WTC11 (cell line): ENCODE measurements at regions not wholly inside any gene's neighbourhood (a gene's known extent, or its start where the extent isn't known, plus 50 kb on each side); places are given as distances from the start of the nearest gene placed in this dataset.
"Not testable (repeated sequence)": the region's sequence is repeated elsewhere in the genome, so short reads cannot be mapped to it uniquely, and the experiment has no call there.

Experiments used
- ATAC-seq: fragments of 200-7000 bp; cut with Tn5 transposase; 2 replicates; pipeline ENCODE4 v1.10.0; 2021; ENCODE audit warnings: mild to moderate bottlenecking, moderate library complexity
- CTCF ChIA-PET: fragments of 300-600 bp; sonication (Branson Sonifier 250); formaldehyde crosslinking; loops from one replicate; lab custom pipeline; 2021; ENCODE audit warnings: antibody characterized with exemption; lab: Charles Lee
- POLR2A ChIA-PET: fragments of 350-600 bp; sonication (Branson Sonifier 250); formaldehyde crosslinking; loops from one replicate; lab custom pipeline; 2021; ENCODE audit warnings: antibody characterized with exemption; lab: Charles Lee
- DNase-seq: peaks from one replicate; pipeline ENCODE4 v3.0.0; 2021; ENCODE audit warnings: low spot score
- H3K27ac Mint-ChIP-seq: 2 replicates; pipeline ENCODE4 v1.8.0; 2021; ENCODE audit warnings: mixed read lengths
- H3K27me3 Mint-ChIP-seq: 2 replicates; pipeline ENCODE4 v1.8.0; 2021; ENCODE audit warnings: low read depth, mild to moderate bottlenecking, moderate library complexity, mixed read lengths
- H3K36me3 Mint-ChIP-seq: 2 replicates; pipeline ENCODE4 v1.8.0; 2021; ENCODE audit warnings: mixed read lengths
- H3K4me1 Mint-ChIP-seq: 2 replicates; pipeline ENCODE4 v1.8.0; 2022; ENCODE audit warnings: mixed read lengths
- H3K4me3 Mint-ChIP-seq: 2 replicates; pipeline ENCODE4 v1.8.0; 2021; ENCODE audit warnings: mild to moderate bottlenecking, moderate library complexity, mixed read lengths
- H3K9me3 Mint-ChIP-seq: 2 replicates; pipeline ENCODE4 v1.8.0; 2021; ENCODE audit warnings: mixed read lengths
- ATF1 ChIP-seq: sonication (generic); formaldehyde crosslinking; IDR thresholded peaks from 2 replicates; pipeline ENCODE4 v1.8.1; 2023; ENCODE audit warnings: mild to moderate bottlenecking, moderate library complexity, missing genetic modification reagents
- CREB1 ChIP-seq: sonication (generic); formaldehyde crosslinking; IDR thresholded peaks from 2 replicates; pipeline ENCODE4 v1.8.0; 2023; ENCODE audit warnings: mild to moderate bottlenecking, missing genetic modification reagents
- E2F5 ChIP-seq: sonication (generic); formaldehyde crosslinking; IDR thresholded peaks from 2 replicates; pipeline ENCODE4 v1.8.1; 2022; ENCODE audit warnings: mild to moderate bottlenecking, moderate library complexity, missing genetic modification reagents
- ESRRA ChIP-seq: sonication (generic); formaldehyde crosslinking; IDR thresholded peaks from 2 replicates; pipeline ENCODE4 v1.8.1; 2022; ENCODE audit warnings: mild to moderate bottlenecking, missing genetic modification reagents, borderline replicate concordance
- ETV6 ChIP-seq: sonication (generic); formaldehyde crosslinking; IDR thresholded peaks from 2 replicates; pipeline ENCODE4 v1.8.1; 2022; ENCODE audit warnings: mild to moderate bottlenecking, missing genetic modification reagents
- FOXP1 ChIP-seq: sonication (generic); formaldehyde crosslinking; IDR thresholded peaks from 2 replicates; pipeline ENCODE4 v1.8.0; 2022; ENCODE audit warnings: missing genetic modification reagents, mild to moderate bottlenecking, moderate library complexity, borderline replicate concordance
- IRF2 ChIP-seq: sonication (generic); formaldehyde crosslinking; IDR thresholded peaks from 2 replicates; pipeline ENCODE4 v1.8.0; 2022; ENCODE audit warnings: low read depth, missing genetic modification reagents, borderline replicate concordance
- NFATC4 ChIP-seq: fragments of 250-450 bp; sonication (Bioruptor Pico); IDR thresholded peaks from 2 replicates; pipeline ENCODE4 v1.9.0; 2021; ENCODE audit warnings: mild to moderate bottlenecking
- NFYB ChIP-seq: sonication (generic); formaldehyde crosslinking; conservative IDR thresholded peaks from 2 replicates; pipeline ENCODE4 v1.8.0; 2022; ENCODE audit warnings: low read depth, missing genetic modification reagents
- OVOL2 ChIP-seq: fragments of 250-450 bp; sonication (Bioruptor Pico); IDR thresholded peaks from 2 replicates; pipeline ENCODE4 v1.9.0; 2021; ENCODE audit warnings: mild to moderate bottlenecking, borderline replicate concordance
- PRDM15 ChIP-seq: sonication (generic); formaldehyde crosslinking; IDR thresholded peaks from 2 replicates; pipeline ENCODE4 v1.8.0; 2022; ENCODE audit warnings: missing genetic modification reagents
- PRRX2 ChIP-seq: fragments of 250-450 bp; sonication (Bioruptor Pico); IDR thresholded peaks from 2 replicates; pipeline ENCODE4 v1.8.0; 2021; ENCODE audit warnings: mild to moderate bottlenecking
- STAT6 ChIP-seq: sonication (generic); formaldehyde crosslinking; conservative IDR thresholded peaks from 2 replicates; pipeline ENCODE4 v1.8.1; 2023; ENCODE audit warnings: mild to moderate bottlenecking, low read depth, missing genetic modification reagents, moderate library complexity
- TCF7 ChIP-seq: sonication (generic); formaldehyde crosslinking; IDR thresholded peaks from 2 replicates; pipeline ENCODE4 v1.8.0; 2022; ENCODE audit warnings: mild to moderate bottlenecking, low read depth, missing genetic modification reagents, moderate library complexity
- TEAD4 ChIP-seq: sonication (generic); formaldehyde crosslinking; IDR thresholded peaks from 2 replicates; pipeline ENCODE4 v1.8.0; 2022; ENCODE audit warnings: mild to moderate bottlenecking, missing genetic modification reagents
- TP53 ChIP-seq: sonication (generic); formaldehyde crosslinking; IDR thresholded peaks from 2 replicates; pipeline ENCODE4 v1.8.1; 2023; ENCODE audit warnings: mild to moderate bottlenecking, missing genetic modification reagents
- USF2 ChIP-seq: sonication (generic); formaldehyde crosslinking; IDR thresholded peaks from 2 replicates; pipeline ENCODE4 v1.8.1; 2023; ENCODE audit warnings: mild to moderate bottlenecking, missing genetic modification reagents, moderate library complexity
- ZBTB21 ChIP-seq: sonication (generic); formaldehyde crosslinking; IDR thresholded peaks from 2 replicates; pipeline ENCODE4 v1.8.1; 2023; ENCODE audit warnings: mild to moderate bottlenecking, missing genetic modification reagents, borderline replicate concordance
- ZNF232 ChIP-seq: sonication (generic); formaldehyde crosslinking; IDR thresholded peaks from 2 replicates; pipeline ENCODE4 v1.8.0; 2022; ENCODE audit warnings: mild to moderate bottlenecking, missing genetic modification reagents
- ZNF317 ChIP-seq: sonication (generic); formaldehyde crosslinking; IDR thresholded peaks from 2 replicates; pipeline ENCODE4 v1.8.1; 2023; ENCODE audit warnings: low read depth, mild to moderate bottlenecking, moderate library complexity, missing genetic modification reagents, borderline replicate concordance
- ZNF396 ChIP-seq: fragments of 250-450 bp; sonication (Bioruptor Pico); IDR thresholded peaks from 2 replicates; pipeline ENCODE4 v1.8.0; 2021; ENCODE audit warnings: mild to moderate bottlenecking, moderate library complexity, borderline replicate concordance
- ZNF512 ChIP-seq: sonication (generic); formaldehyde crosslinking; IDR thresholded peaks from 2 replicates; pipeline ENCODE4 v1.8.1; 2022; ENCODE audit warnings: missing genetic modification reagents, borderline replicate concordance

- no peak for TF ChIP-seq E2F5 (CRISPR knock-in tag)
- TF ChIP-seq ZNF396 = no peak
- TF ChIP-seq PRRX2 = no peak
- no peak for TF ChIP-seq TEAD4 (CRISPR knock-in tag)
- no peak for TF ChIP-seq IRF2 (CRISPR knock-in tag)
- no peak for TF ChIP-seq ZNF512 (CRISPR knock-in tag)
- TF ChIP-seq FOXP1 (CRISPR knock-in tag) = no peak
- TF ChIP-seq PRDM15 (CRISPR knock-in tag) = no peak
- TF ChIP-seq ZNF232 (CRISPR knock-in tag) = no peak
- TF ChIP-seq ZNF317 (CRISPR knock-in tag) = no peak
These were observed 609.3 kb upstream of the IGFBP7 start (continued) for GRCh38 chr4:57719456-57719855.

GRCh38 chr4:57714313-57714712, 604.1 kb upstream of the IGFBP7 start:
- peaks cover 48% of the 10 kb centered on the region for H3K9me3 Mint-ChIP-seq
- POLR2A ChIA-PET, H3K4me3 Mint-ChIP-seq, ATAC-seq, DNase-seq, H3K27ac Mint-ChIP-seq, CTCF ChIA-PET, H3K27me3 Mint-ChIP-seq: not testable (repeated sequence)
- H3K36me3 Mint-ChIP-seq = peaks cover 25% of the 10 kb centered on the region
- H3K4me1 Mint-ChIP-seq = peaks cover 28% of the 10 kb centered on the region

- H3K4me3 Mint-ChIP-seq = no peak overlapping the region
- TF ChIP-seq TP53 (CRISPR knock-in tag) = no peak
- no peak for TF ChIP-seq NFYB (CRISPR knock-in tag)
- TF ChIP-seq ZNF317 (CRISPR knock-in tag) = no peak
- TF ChIP-seq ATF1 (CRISPR knock-in tag) = no peak
- no peak for ATAC-seq
- no peaks in the 10 kb centered on the region for H3K27me3 Mint-ChIP-seq
- H3K27ac Mint-ChIP-seq = no peak overlapping the region
- no peak for DNase-seq
- peaks cover 21% of the 10 kb centered on the region for H3K4me1 Mint-ChIP-seq
- POLR2A ChIA-PET = no interaction called here
- H3K9me3 Mint-ChIP-seq = peaks cover 23% of the 10 kb centered on the region
- H3K36me3 Mint-ChIP-seq = peaks cover 17% of the 10 kb centered on the region
- CTCF ChIA-PET = no interaction called here
These were observed 599.9 kb upstream of the IGFBP7 start for GRCh38 chr4:57710053-57710452.

GRCh38 chr4:57691370-57691769, 581.2 kb upstream of the IGFBP7 start:
- no peak for DNase-seq
- Mint-ChIP-seq H3K4me1 (peaks cover 23% of the 10 kb centered on the region), H3K4me3 (no peak overlapping the region), H3K36me3 (peaks cover 20% of the 10 kb centered on the region), H3K27me3 (no peaks in the 10 kb centered on the region)
- POLR2A ChIA-PET = no interaction called here
- TF ChIP-seq OVOL2 (CRISPR knock-in tag) (no peak), TCF7 (CRISPR knock-in tag) (no peak), STAT6 (CRISPR knock-in tag) (no peak), CREB1 (CRISPR knock-in tag) (no peak), USF2 (CRISPR knock-in tag) (no peak), ETV6 (CRISPR knock-in tag) (no peak), NFATC4 (CRISPR knock-in tag) (no peak), ZBTB21 (CRISPR knock-in tag) (no peak), ESRRA (CRISPR knock-in tag) (no peak)
- TF ChIP-seq, all 79 proteins: peak for 0
- CTCF ChIA-PET = no interaction called here
- H3K9me3 Mint-ChIP-seq = peaks cover 40% of the 10 kb centered on the region
- ATAC-seq = no peak
- H3K27ac Mint-ChIP-seq = no peak overlapping the region
